ENCODE measurements at regions not wholly inside any gene's neighbourhood (a gene's known extent, or its start where the extent isn't known, plus 50 kb on each side); places are given as distances from the start of the nearest gene placed in this dataset.
"Not testable (repeated sequence)": the region's sequence is repeated elsewhere in the genome, so short reads cannot be mapped to it uniquely, and the experiment has no call there.

DNA sequence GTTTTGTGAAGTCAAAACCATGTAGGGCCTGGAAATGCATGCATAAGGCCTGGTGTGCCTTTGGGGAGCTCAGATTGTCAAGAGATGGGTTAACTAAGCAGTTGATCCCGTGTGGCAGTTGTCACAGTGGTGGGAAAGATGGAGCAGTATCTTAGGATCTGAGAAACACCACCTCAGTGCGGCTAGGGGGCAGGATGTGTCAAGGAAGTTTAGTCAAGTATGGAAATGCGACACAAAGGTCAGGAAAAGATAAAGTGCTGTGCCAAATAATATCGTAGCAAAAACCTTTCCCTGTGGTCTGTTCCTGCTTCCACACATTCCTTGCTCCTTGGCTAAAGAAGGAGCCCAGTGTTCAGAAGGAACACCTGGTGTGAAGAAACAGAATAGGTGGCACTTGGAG lies 396.4 kb downstream of the EDEM1 start:
- H3K36me3 ChIP-seq = no peaks in the 10 kb centered on the region
- intact Hi-C loops (cut with DNase I; ENCODE audit: low total_unique reads) = no loop called here
- DNase-seq = no peak

DNA sequence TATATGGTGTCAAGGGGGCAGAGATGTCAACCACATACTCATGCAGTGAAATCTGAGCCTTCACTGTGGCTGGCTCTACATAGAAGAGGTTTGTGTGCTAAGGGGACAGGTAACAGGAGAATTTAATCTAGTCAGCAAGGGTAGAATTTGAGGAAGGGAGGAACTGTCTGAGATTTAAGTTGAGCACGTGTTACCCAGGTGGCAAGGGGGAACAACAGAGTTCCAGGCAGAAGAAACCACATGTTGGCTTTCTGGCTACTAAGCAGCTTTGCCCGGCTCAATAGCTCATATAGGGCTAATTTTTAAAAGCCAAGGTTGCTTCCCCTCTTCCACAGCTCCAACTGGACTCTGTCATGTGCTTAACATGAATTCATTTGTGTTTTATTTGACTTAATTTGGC lies 397.6 kb downstream of the EDEM1 start:
- H3K9me3 ChIP-seq = no peaks in the 10 kb centered on the region
- TF ChIP-seq, protein P1, sequence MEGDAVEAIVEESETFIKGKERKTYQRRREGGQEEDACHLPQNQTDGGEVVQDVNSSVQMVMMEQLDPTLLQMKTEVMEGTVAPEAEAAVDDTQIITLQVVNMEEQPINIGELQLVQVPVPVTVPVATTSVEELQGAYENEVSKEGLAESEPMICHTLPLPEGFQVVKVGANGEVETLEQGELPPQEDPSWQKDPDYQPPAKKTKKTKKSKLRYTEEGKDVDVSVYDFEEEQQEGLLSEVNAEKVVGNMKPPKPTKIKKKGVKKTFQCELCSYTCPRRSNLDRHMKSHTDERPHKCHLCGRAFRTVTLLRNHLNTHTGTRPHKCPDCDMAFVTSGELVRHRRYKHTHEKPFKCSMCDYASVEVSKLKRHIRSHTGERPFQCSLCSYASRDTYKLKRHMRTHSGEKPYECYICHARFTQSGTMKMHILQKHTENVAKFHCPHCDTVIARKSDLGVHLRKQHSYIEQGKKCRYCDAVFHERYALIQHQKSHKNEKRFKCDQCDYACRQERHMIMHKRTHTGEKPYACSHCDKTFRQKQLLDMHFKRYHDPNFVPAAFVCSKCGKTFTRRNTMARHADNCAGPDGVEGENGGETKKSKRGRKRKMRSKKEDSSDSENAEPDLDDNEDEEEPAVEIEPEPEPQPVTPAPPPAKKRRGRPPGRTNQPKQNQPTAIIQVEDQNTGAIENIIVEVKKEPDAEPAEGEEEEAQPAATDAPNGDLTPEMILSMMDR (IDR thresholded peaks at IDR 0.05 in 8 of 11, conservative IDR thresholded peaks at IDR 0.05 in 3 of 11) = no peak
- TF ChIP-seq POLR2A (IDR thresholded peaks at IDR 0.05) (no peak), POLR2AphosphoS5 (IDR thresholded peaks at IDR 0.05) (no peak)
- no peak overlapping the region for H3K27ac ChIP-seq
- H3K36me3 ChIP-seq = no peaks in the 10 kb centered on the region
- H3K27me3 ChIP-seq (replicated peaks in 1 of 7) = peaks cover 0 to 4% (median 0%) of the 10 kb centered on the region in 7 donors
- 58 to 79% (median 69%) methylated on average over 2 of the region's 2 CpGs for WGBS, 5 donors
- intact Hi-C loops (cut with DNase I; ENCODE audit: low total_unique reads) = no loop called here
- H3K4me1 ChIP-seq = no peaks in the 10 kb centered on the region
- DNase-seq = no peak
- no peak overlapping the region for H3K4me3 ChIP-seq

More for the DNA sequence above, 396.4 kb downstream of the EDEM1 start:
- no peak overlapping the region for H3K4me3 ChIP-seq
- no peaks in the 10 kb centered on the region for H3K9me3 ChIP-seq
- no peaks in the 10 kb centered on the region for H3K4me1 ChIP-seq
- H3K27me3 ChIP-seq (replicated peaks in 1 of 7) = peaks cover 0 to 4% (median 0%) of the 10 kb centered on the region in 7 donors
- H3K27ac ChIP-seq = no peak overlapping the region
- 15 to 59% (median 35%) methylated on average over 4 of the region's 4 CpGs for WGBS, 5 donors
- TF ChIP-seq POLR2AphosphoS5 (IDR thresholded peaks at IDR 0.05) (no peak), POLR2A (IDR thresholded peaks at IDR 0.05) (no peak)
- TF ChIP-seq, protein P1 (IDR thresholded peaks at IDR 0.05 in 8 of 11, conservative IDR thresholded peaks at IDR 0.05 in 3 of 11) = no peak

DNA sequence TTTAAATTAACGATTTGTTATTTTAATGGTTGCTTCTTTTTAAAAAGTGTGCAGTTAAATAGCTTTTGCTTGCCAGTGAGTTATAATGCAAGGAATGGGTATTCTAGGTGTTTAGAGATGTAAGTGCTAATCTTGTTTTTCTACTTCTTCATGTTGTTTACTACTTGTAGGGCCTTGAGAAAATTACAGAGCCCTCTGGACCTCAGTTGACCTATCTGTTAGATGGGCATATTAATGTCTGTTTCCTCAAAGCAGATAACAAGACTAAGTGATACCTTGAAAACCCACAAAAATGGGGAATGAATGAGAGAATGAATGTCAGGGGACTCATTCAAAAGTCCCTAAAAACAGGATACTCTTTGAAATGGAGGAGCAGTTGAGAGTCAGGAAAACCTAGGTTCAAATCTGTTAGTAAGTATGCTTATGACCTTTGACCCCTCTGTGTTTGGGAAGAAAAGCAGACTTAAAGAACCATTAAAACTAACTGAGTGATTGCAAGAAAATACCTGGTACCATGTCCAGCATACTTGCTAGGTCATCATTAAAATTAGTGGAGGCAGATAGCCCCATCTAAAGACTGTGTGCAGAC lies 419.5 kb downstream of the EDEM1 start:
- no peak overlapping the region for H3K4me3 ChIP-seq
- peaks cover 0 to 18% (median 9%) of the 10 kb centered on the region in 8 donors for H3K9me3 ChIP-seq
- no peaks in the 10 kb centered on the region for H3K4me1 ChIP-seq
- H3K36me3 ChIP-seq = no peaks in the 10 kb centered on the region
- no peak overlapping the region for H3K27ac ChIP-seq
- no peak for DNase-seq
- no peak for TF ChIP-seq POLR2AphosphoS5 (IDR thresholded peaks at IDR 0.05)
- TF ChIP-seq, protein P1 (IDR thresholded peaks at IDR 0.05 in 8 of 11, conservative IDR thresholded peaks at IDR 0.05 in 3 of 11) = no peak
- no peak for TF ChIP-seq POLR2A (IDR thresholded peaks at IDR 0.05)
- H3K27me3 ChIP-seq (replicated peaks in 1 of 7) = no peaks in the 10 kb centered on the region
- intact Hi-C loops (cut with DNase I; ENCODE audit: low total_unique reads) = no loop called here
- 84 to 91% (median 90%) methylated on average over 1 of the region's 1 CpG for WGBS, 5 donors

DNA sequence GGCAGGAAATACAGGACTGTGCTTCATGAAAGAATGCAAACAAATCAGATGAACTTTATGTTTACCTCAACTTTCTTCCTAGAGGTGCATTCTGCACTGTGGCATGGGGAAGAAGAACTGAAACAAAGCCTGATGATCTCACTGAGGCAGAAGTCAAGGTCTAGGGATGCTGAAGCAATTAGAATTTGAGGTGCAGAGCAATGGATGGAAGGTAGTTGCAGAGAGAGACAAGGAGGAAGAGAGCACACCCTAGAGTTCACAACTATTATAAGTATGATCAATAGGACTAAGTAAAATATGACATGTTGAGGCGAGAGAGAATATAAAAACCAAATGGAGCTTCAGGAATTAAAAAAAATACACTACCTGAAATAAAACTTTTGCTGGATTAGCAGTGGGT lies 420.1 kb downstream of the EDEM1 start:
- no peak overlapping the region for H3K4me3 ChIP-seq
- no peaks in the 10 kb centered on the region for H3K36me3 ChIP-seq
- 55 to 79% (median 67%) methylated on average over 1 of the region's 1 CpG for WGBS, 5 donors
- no peaks in the 10 kb centered on the region for H3K4me1 ChIP-seq
- peaks cover 0 to 12% (median 3%) of the 10 kb centered on the region in 8 donors for H3K9me3 ChIP-seq
- no peak overlapping the region for H3K27ac ChIP-seq
- intact Hi-C loops (cut with DNase I; ENCODE audit: low total_unique reads) = no loop called here
- H3K27me3 ChIP-seq (replicated peaks in 1 of 7) = no peaks in the 10 kb centered on the region
- DNase-seq = no peak
- TF ChIP-seq POLR2A (IDR thresholded peaks at IDR 0.05) = no peak

DNA sequence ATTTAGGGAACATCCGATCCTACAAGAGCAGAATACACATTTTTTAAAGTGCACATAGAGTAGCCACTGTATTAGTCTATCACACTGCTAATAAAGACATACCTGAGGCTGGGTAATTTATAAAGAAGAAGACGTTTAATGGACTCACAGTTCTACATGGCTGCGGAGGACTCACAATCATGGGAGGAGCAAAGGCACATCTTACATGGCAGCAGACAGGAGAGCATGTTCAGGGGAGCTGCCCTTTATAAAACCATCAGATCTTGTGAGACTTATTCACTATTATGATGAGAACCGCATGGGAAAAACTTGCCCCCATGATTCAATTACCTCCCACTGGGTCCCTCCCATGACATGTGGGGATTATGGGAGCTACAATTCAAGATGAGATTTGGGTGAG lies 421.5 kb downstream of the EDEM1 start:
- H3K36me3 ChIP-seq; intact Hi-C loops (cut with DNase I; ENCODE audit: low total_unique reads); H3K9me3 ChIP-seq; H3K27ac ChIP-seq; H3K4me1 ChIP-seq; H3K27me3 ChIP-seq (replicated peaks in 1 of 7); H3K4me3 ChIP-seq; DNase-seq: not testable (repeated sequence)
- WGBS, 5 donors = 88 to 93% (median 90%) methylated on average over 4 of the region's 4 CpGs

All from spleen (tissue), 11 donors.